Ascending aorta (tissue), 2 donors: ENCODE measurements at regions not wholly inside any gene's neighbourhood (a gene's known extent, or its start where the extent isn't known, plus 50 kb on each side); places are given as distances from the start of the nearest gene placed in this dataset.

Experiments used
- DNase-seq, 2 donors: peaks; one replicate each; pipeline ENCODE4 v3.0.0-alpha.2; 2019; ENCODE audit warnings: low spot score in 2 of 2
- H3K27ac ChIP-seq, 2 donors: fragments of 200-600 bp; sonication (generic); one replicate each; pipeline ENCODE4 v1.5.1; 2016 to 2017; ENCODE audit warnings: mild to moderate bottlenecking in 1 of 2
- H3K27me3 ChIP-seq: fragments of 200-600 bp; sonication (generic); one replicate; pipeline ENCODE4 v1.5.1; 2017
- H3K36me3 ChIP-seq, 2 donors: fragments of 200-600 bp; sonication (generic); one replicate each; pipeline ENCODE4 v1.5.1; 2016
- H3K4me1 ChIP-seq, 2 donors: fragments of 200-600 bp; sonication (generic); one replicate each; pipeline ENCODE4 v1.5.1; 2016 to 2017; ENCODE audit warnings: mild to moderate bottlenecking in 1 of 2
- H3K4me3 ChIP-seq, 2 donors: fragments of 200-600 bp; sonication (generic); one replicate each; pipeline ENCODE4 v1.5.1; 2016 to 2017; ENCODE audit warnings: mild to moderate bottlenecking in 1 of 2
- H3K9me3 ChIP-seq, 2 donors: fragments of 200-600 bp; sonication (generic); one replicate each; pipeline ENCODE4 v1.5.1; 2016
- intact Hi-C: fragments of 100-400 bp; cut with DNase I; formaldehyde crosslinking; loops from one replicate; pipeline ENCODE4 v1.15.1; 2023
- TF ChIP-seq, protein P1 (sequence below), 3 experiments: fragments of 200-600 bp in 2 of 3; fragments of 450-650 bp in 1 of 3; sonication (generic) in 2 of 3; IDR thresholded peaks; one replicate each; pipeline ENCODE4 v1.5.1; 2016 to 2019; ENCODE audit warnings: antibody characterized with exemption in 3 of 3, mild to moderate bottlenecking in 1 of 3, moderate library complexity in 1 of 3

DNA sequence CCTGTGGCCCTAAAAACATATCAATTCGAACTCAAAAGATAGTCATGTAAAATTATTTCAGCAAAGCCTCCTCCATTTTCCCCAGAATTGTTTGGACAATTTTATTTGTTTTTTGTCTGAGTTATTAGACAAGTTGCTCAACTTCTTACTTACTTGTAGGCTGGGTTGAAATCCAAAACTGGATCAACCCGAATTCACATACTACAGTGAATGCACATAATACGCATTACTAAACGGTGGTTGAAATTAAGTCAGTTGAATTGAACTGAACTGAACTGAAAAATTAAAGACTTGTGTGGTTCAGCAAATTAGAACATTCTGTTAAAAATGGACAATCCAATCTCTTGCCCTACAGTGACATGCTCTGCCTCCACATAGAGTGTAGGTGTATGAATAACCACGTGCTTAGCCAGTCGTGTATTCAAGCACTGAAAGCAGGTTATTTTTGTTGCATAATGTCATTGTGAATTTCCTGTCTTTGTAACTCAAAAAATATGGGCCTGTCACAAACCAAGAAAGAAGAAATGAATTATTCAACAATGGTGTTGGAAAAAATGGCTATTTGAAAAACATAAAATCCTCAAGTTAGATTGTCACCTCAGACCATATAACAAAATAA lies 441.0 kb downstream of the TXNL1 start:
- Histone ChIP-seq H3K27me3 (no peaks in the 10 kb centered on the region), H3K4me1 (peaks cover 3 to 26% of the 10 kb centered on the region in 2 donors), H3K9me3 (no peaks in the 10 kb centered on the region), H3K27ac (no peak overlapping the region), H3K36me3 (no peaks in the 10 kb centered on the region), H3K4me3 (no peak overlapping the region)
- TF ChIP-seq, protein P1, sequence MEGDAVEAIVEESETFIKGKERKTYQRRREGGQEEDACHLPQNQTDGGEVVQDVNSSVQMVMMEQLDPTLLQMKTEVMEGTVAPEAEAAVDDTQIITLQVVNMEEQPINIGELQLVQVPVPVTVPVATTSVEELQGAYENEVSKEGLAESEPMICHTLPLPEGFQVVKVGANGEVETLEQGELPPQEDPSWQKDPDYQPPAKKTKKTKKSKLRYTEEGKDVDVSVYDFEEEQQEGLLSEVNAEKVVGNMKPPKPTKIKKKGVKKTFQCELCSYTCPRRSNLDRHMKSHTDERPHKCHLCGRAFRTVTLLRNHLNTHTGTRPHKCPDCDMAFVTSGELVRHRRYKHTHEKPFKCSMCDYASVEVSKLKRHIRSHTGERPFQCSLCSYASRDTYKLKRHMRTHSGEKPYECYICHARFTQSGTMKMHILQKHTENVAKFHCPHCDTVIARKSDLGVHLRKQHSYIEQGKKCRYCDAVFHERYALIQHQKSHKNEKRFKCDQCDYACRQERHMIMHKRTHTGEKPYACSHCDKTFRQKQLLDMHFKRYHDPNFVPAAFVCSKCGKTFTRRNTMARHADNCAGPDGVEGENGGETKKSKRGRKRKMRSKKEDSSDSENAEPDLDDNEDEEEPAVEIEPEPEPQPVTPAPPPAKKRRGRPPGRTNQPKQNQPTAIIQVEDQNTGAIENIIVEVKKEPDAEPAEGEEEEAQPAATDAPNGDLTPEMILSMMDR (IDR thresholded peaks at IDR 0.05) = no peak
- intact Hi-C loops = no loop called here
- no peak for DNase-seq

DNA sequence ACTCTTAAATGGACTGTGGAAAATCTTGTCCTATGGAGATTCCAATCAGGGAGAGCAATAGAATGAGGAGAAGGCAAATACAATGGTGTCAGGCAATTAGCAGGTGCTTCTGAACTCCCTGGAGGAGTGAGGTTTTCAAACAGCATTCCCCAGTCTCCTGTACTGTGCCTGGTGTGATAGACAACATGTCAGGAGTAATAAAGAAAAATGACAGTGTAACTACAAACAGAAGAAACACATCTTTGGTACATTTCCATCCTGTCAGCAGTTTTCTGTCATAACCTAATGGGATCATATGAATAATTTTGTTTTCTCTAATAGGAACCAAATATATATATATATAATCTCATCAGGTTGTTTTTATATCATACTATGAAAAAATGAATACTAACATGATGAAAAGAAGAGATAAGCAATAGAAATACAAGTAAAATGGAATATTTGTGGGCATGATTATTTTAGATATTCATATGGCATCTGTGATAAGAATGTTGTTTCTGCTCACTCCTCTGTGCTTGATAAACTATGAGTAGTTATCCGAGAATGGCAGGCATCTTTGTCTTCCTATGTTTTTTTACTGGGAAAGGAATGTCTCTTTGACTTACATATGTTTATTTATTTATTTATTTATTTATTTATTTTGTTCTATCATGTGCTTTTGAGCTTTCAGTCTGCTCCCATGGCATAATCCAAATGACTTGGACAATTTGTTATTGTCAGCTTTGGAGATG lies 441.7 kb downstream of the TXNL1 start:
- no peaks in the 10 kb centered on the region for H3K36me3 ChIP-seq
- H3K4me3 ChIP-seq = no peak overlapping the region
- H3K9me3 ChIP-seq = no peaks in the 10 kb centered on the region
- H3K27ac ChIP-seq = no peak overlapping the region
- TF ChIP-seq, protein P1 (IDR thresholded peaks at IDR 0.05) = no peak
- no peak for DNase-seq
- H3K27me3 ChIP-seq = no peaks in the 10 kb centered on the region
- intact Hi-C loops = no loop called here
- peaks cover 0 to 20% of the 10 kb centered on the region in 2 donors for H3K4me1 ChIP-seq

DNA sequence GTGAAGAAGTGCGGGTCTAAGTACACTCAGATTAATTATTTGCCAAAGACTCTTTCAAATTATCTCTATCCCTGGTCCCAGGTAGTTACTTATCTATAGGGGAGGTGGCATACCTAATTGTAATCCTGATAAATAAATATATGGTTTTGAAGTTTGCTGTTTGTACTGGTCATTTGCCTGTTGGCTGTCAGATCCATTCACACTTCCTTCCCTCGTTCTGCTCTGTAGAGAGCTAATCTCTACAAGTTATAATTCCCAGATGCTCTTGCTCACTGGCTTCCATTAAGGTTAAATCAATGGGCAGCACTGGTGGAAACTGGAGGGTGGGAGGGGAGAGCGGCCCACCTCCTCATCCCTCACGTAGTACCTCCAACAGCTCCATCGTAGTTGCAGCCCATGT lies 447.1 kb downstream of the TXNL1 start:
- Histone ChIP-seq H3K4me3 (no peak overlapping the region), H3K4me1 (no peaks in the 10 kb centered on the region), H3K9me3 (no peaks in the 10 kb centered on the region), H3K27me3 (no peaks in the 10 kb centered on the region), H3K36me3 (no peaks in the 10 kb centered on the region), H3K27ac (no peak overlapping the region)
- intact Hi-C loops = no loop called here
- TF ChIP-seq, protein P1 (IDR thresholded peaks at IDR 0.05) = no peak
- no peak for DNase-seq

DNA sequence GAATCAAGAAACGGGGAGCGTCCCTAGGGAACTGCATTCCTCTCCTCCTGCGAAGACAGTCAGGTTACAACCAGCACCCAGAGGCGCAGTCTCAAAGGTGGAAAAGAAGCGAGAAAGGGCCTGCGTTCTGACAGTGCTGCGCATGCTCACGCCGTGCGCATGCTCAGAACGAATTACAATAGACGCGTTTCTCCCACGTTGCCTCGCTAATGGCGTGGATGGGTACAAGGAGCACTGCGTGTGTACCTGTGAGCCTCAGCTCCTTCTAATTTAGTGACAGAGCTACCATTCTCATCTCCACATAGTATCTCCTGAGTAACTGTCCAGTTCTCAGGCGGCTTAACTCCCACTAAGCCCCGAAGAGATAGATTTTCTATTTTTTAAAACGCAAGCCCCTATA lies 448.8 kb downstream of the TXNL1 start:
- intact Hi-C loops = no loop called here

DNA sequence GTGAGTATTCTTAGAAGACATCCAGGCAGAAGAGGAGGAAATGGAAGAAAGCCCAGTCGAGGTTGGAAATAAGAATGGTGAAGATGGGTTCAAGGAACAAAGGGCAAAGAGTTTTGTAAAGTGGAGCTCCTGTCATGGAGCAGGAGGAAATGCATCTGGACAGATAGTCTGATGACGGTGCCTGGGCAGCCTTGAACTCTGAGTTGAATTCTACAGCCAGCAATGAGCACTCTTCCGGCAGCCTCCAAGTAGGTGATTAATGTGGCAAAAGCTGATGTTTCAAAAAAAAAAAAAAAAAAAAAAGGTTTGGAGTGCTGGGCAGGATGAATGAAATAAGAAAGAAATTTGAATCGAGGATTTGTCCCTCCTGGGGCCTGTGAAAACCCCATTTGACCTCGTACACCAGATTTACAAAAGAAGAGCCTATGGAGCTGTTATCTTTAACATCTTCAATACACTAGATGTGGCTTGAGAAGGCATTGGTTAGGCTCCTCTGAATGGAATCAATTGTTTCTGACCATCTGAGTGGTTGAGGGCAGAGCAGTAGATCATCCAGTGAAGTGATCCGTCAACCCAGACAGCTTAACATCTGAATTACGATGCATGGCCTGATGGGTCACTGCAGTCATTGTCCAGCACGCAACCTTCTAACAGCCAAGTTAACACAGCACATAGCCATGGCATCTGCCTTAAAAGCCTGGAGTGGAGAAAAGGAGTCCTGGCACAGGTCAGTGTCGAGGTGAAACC lies 449.7 kb downstream of the TXNL1 start:
- TF ChIP-seq, protein P1 (IDR thresholded peaks at IDR 0.05) = no peak
- H3K4me3 ChIP-seq = no peak overlapping the region

More for the DNA sequence above, 448.8 kb downstream of the TXNL1 start:
- Histone ChIP-seq H3K4me1 (no peaks in the 10 kb centered on the region), H3K27me3 (no peaks in the 10 kb centered on the region), H3K27ac (no peak overlapping the region), H3K9me3 (no peaks in the 10 kb centered on the region), H3K4me3 (no peak overlapping the region), H3K36me3 (no peaks in the 10 kb centered on the region)
- TF ChIP-seq, protein P1 (IDR thresholded peaks at IDR 0.05) = no peak
- no peak for DNase-seq

More for the DNA sequence above, 449.7 kb downstream of the TXNL1 start:
- H3K27ac ChIP-seq = no peak overlapping the region
- no peaks in the 10 kb centered on the region for H3K9me3 ChIP-seq
- no peak for DNase-seq
- H3K4me1 ChIP-seq = no peaks in the 10 kb centered on the region
- no peaks in the 10 kb centered on the region for H3K36me3 ChIP-seq
- intact Hi-C loops = no loop called here
- no peaks in the 10 kb centered on the region for H3K27me3 ChIP-seq
